ENCODE measurements at regions not wholly inside any gene's neighbourhood (a gene's known extent, or its start where the extent isn't known, plus 50 kb on each side); places are given as distances from the start of the nearest gene placed in this dataset.

GRCh38 chr5:162786234-162786633 lies 651.2 kb upstream of the CCNG1 start:
- Histone ChIP-seq H3K27ac (no peak overlapping the region), H3K4me3 (IDR thresholded peaks at IDR 0.05; ENCODE audit: insufficient read depth, low read depth, low read length) (no peak overlapping the region), H3K4me2 (no peak overlapping the region), H3K27me3 (ENCODE audit: insufficient read depth, low read depth) (no peaks in the 10 kb centered on the region), H3K36me3 (ENCODE audit: insufficient read depth) (no peaks in the 10 kb centered on the region), H4K20me1 (ENCODE audit: insufficient read depth) (no peaks in the 10 kb centered on the region), H3K9ac (no peak overlapping the region), H2AFZ (ENCODE audit: low read depth) (no peak overlapping the region), H3K79me2 (ENCODE audit: insufficient read depth, low read depth) (no peaks in the 10 kb centered on the region), H3K4me1 (ENCODE audit: low read depth, poor library complexity, severe bottlenecking) (no peaks in the 10 kb centered on the region)
- TF ChIP-seq CTCF (conservative IDR thresholded peaks at IDR 0.05; ENCODE audit: low read depth, low read length): no peak

- Histone ChIP-seq H2AFZ (ENCODE audit: low read depth) (no peak overlapping the region), H3K4me1 (ENCODE audit: low read depth, poor library complexity, severe bottlenecking) (no peaks in the 10 kb centered on the region), H3K79me2 (ENCODE audit: insufficient read depth, low read depth) (no peaks in the 10 kb centered on the region), H3K27me3 (ENCODE audit: insufficient read depth, low read depth) (no peaks in the 10 kb centered on the region), H3K4me2 (no peak overlapping the region), H3K4me3 (IDR thresholded peaks at IDR 0.05; ENCODE audit: insufficient read depth, low read depth, low read length) (no peak overlapping the region), H4K20me1 (ENCODE audit: insufficient read depth) (no peaks in the 10 kb centered on the region), H3K36me3 (ENCODE audit: insufficient read depth) (no peaks in the 10 kb centered on the region), H3K9ac (no peak overlapping the region), H3K27ac (no peak overlapping the region)
- TF ChIP-seq CTCF (conservative IDR thresholded peaks at IDR 0.05; ENCODE audit: low read depth, low read length): no peak
These were observed 640.9 kb upstream of the CCNG1 start for GRCh38 chr5:162796507-162796906.

GRCh38 chr5:162800301-162800700 lies 637.1 kb upstream of the CCNG1 start:
- Histone ChIP-seq H3K4me3 (IDR thresholded peaks at IDR 0.05; ENCODE audit: insufficient read depth, low read depth, low read length) (no peak overlapping the region), H3K4me1 (ENCODE audit: low read depth, poor library complexity, severe bottlenecking) (no peaks in the 10 kb centered on the region), H2AFZ (ENCODE audit: low read depth) (no peak overlapping the region), H4K20me1 (ENCODE audit: insufficient read depth) (no peaks in the 10 kb centered on the region), H3K4me2 (no peak overlapping the region), H3K9ac (no peak overlapping the region), H3K79me2 (ENCODE audit: insufficient read depth, low read depth) (no peaks in the 10 kb centered on the region), H3K27ac (no peak overlapping the region), H3K36me3 (ENCODE audit: insufficient read depth) (no peaks in the 10 kb centered on the region), H3K27me3 (ENCODE audit: insufficient read depth, low read depth) (no peaks in the 10 kb centered on the region)
- TF ChIP-seq CTCF (conservative IDR thresholded peaks at IDR 0.05; ENCODE audit: low read depth, low read length): no peak

- H2AFZ ChIP-seq (ENCODE audit: low read depth): no peak overlapping the region
- no peak for TF ChIP-seq CTCF (conservative IDR thresholded peaks at IDR 0.05; ENCODE audit: low read depth, low read length)
- no peak overlapping the region for H3K4me3 ChIP-seq (IDR thresholded peaks at IDR 0.05; ENCODE audit: insufficient read depth, low read depth, low read length)
- H3K9ac ChIP-seq: no peak overlapping the region
- H3K4me2 ChIP-seq: no peak overlapping the region
- no peaks in the 10 kb centered on the region for H4K20me1 ChIP-seq (ENCODE audit: insufficient read depth)
- H3K36me3 ChIP-seq (ENCODE audit: insufficient read depth): no peaks in the 10 kb centered on the region
- no peaks in the 10 kb centered on the region for H3K79me2 ChIP-seq (ENCODE audit: insufficient read depth, low read depth)
- no peaks in the 10 kb centered on the region for H3K27me3 ChIP-seq (ENCODE audit: insufficient read depth, low read depth)
- no peaks in the 10 kb centered on the region for H3K4me1 ChIP-seq (ENCODE audit: low read depth, poor library complexity, severe bottlenecking)
- no peak overlapping the region for H3K27ac ChIP-seq
These were observed 636.2 kb upstream of the CCNG1 start for GRCh38 chr5:162801235-162801634.

GRCh38 chr5:162806195-162806594 lies 631.2 kb upstream of the CCNG1 start:
- TF ChIP-seq CTCF (conservative IDR thresholded peaks at IDR 0.05; ENCODE audit: low read depth, low read length): no peak
- Histone ChIP-seq H3K4me3 (IDR thresholded peaks at IDR 0.05; ENCODE audit: insufficient read depth, low read depth, low read length) (no peak overlapping the region), H3K27ac (no peak overlapping the region), H3K79me2 (ENCODE audit: insufficient read depth, low read depth) (no peaks in the 10 kb centered on the region), H2AFZ (ENCODE audit: low read depth) (no peak overlapping the region), H3K4me2 (no peak overlapping the region), H3K27me3 (ENCODE audit: insufficient read depth, low read depth) (no peaks in the 10 kb centered on the region), H3K36me3 (ENCODE audit: insufficient read depth) (no peaks in the 10 kb centered on the region), H4K20me1 (ENCODE audit: insufficient read depth) (no peaks in the 10 kb centered on the region), H3K9ac (no peak overlapping the region), H3K4me1 (ENCODE audit: low read depth, poor library complexity, severe bottlenecking) (no peaks in the 10 kb centered on the region)
